Parathyroid adenoma (tissue), 2 donors: ENCODE measurements at regions not wholly inside any gene's neighbourhood (a gene's known extent, or its start where the extent isn't known, plus 50 kb on each side); places are given as distances from the start of the nearest gene placed in this dataset.

Experiments
- H2AFZ ChIP-seq: fragments of 300-600 bp; sonication (generic); one replicate; pipeline ENCODE4 v1.7.0; 2017; ENCODE audit warnings: antibody characterized with exemption, mild to moderate bottlenecking
- H3K27ac ChIP-seq: fragments of 300-600 bp; sonication (generic); one replicate; pipeline ENCODE4 v1.7.0; 2017
- H3K27me3 ChIP-seq: fragments of 300-600 bp; sonication (generic); one replicate; pipeline ENCODE4 v1.7.0; 2017; ENCODE audit warnings: low read length; ENCODE audit not compliant: control insufficient read depth, insufficient read depth
- H3K36me3 ChIP-seq: fragments of 300-600 bp; sonication (generic); one replicate; pipeline ENCODE4 v1.7.0; 2017; ENCODE audit warnings: low read length; ENCODE audit not compliant: control insufficient read depth, insufficient read depth
- H3K4me1 ChIP-seq: fragments of 300-600 bp; sonication (generic); one replicate; pipeline ENCODE4 v1.7.0; 2017; ENCODE audit warnings: control low read depth
- H3K4me2 ChIP-seq: fragments of 300-600 bp; sonication (generic); one replicate; pipeline ENCODE4 v1.7.0; 2017; ENCODE audit warnings: low read length
- H3K4me3 ChIP-seq: fragments of 300-600 bp; sonication (generic); one replicate; pipeline ENCODE4 v1.7.0; 2017; ENCODE audit warnings: low read depth, low read length
- H3K79me2 ChIP-seq: fragments of 300-600 bp; sonication (generic); one replicate; pipeline ENCODE4 v1.7.0; 2017; ENCODE audit warnings: control low read depth
- H3K9ac ChIP-seq: fragments of 300-600 bp; sonication (generic); one replicate; pipeline ENCODE4 v1.7.0; 2017; ENCODE audit warnings: mild to moderate bottlenecking
- H3K9me3 ChIP-seq: fragments of 300-600 bp; sonication (generic); one replicate; pipeline ENCODE4 v1.7.0; 2017; ENCODE audit warnings: low read length; ENCODE audit not compliant: control insufficient read depth
- TF ChIP-seq, protein P1 (sequence below): fragments of 300-600 bp; sonication (generic); IDR thresholded peaks from one replicate; pipeline ENCODE4 v1.7.0; 2017; ENCODE audit warnings: antibody characterized with exemption, mild to moderate bottlenecking
- donor health status: primary hyperparathyroidism.

DNA sequence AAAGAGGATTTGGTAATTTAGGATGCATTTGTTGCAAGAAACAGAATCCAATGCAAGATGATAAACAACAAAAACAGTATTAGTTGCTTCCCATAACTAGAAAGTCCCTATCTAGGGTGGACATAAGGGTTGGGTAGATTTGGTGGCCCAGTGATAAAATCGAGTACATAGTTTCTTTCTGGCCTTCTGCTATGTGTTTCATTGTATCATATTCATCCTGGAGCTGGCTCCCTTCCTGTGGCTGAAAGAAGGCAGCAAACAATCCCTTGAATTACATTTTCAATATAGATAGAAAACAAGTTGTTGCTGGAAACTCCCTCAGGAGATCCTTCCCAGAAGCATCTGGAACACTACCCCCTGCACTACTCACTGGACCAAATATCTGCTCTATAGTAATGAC is 135.1 kb downstream of the ID4 start:
- Histone ChIP-seq H3K27me3 (no peaks in the 10 kb centered on the region), H3K9me3 (no peaks in the 10 kb centered on the region), H3K4me3 (no peak overlapping the region), H3K9ac (no peak overlapping the region), H3K4me1 (no peaks in the 10 kb centered on the region), H2AFZ (no peak overlapping the region), H3K4me2 (no peak overlapping the region), H3K27ac (no peak overlapping the region), H3K36me3 (no peaks in the 10 kb centered on the region), H3K79me2 (no peaks in the 10 kb centered on the region)
- TF ChIP-seq, protein P1, sequence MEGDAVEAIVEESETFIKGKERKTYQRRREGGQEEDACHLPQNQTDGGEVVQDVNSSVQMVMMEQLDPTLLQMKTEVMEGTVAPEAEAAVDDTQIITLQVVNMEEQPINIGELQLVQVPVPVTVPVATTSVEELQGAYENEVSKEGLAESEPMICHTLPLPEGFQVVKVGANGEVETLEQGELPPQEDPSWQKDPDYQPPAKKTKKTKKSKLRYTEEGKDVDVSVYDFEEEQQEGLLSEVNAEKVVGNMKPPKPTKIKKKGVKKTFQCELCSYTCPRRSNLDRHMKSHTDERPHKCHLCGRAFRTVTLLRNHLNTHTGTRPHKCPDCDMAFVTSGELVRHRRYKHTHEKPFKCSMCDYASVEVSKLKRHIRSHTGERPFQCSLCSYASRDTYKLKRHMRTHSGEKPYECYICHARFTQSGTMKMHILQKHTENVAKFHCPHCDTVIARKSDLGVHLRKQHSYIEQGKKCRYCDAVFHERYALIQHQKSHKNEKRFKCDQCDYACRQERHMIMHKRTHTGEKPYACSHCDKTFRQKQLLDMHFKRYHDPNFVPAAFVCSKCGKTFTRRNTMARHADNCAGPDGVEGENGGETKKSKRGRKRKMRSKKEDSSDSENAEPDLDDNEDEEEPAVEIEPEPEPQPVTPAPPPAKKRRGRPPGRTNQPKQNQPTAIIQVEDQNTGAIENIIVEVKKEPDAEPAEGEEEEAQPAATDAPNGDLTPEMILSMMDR = no peak

- Histone ChIP-seq H3K27me3 (no peaks in the 10 kb centered on the region), H3K79me2 (no peaks in the 10 kb centered on the region), H3K4me2 (no peak overlapping the region), H3K36me3 (no peaks in the 10 kb centered on the region), H3K27ac (no peak overlapping the region), H3K4me1 (no peaks in the 10 kb centered on the region), H2AFZ (no peak overlapping the region), H3K4me3 (no peak overlapping the region), H3K9me3 (no peaks in the 10 kb centered on the region), H3K9ac (no peak overlapping the region)
- TF ChIP-seq, protein P1 = no peak
Measured at GRCh38 chr6:19976411-19977129, 139.4 kb downstream of the ID4 start.

DNA sequence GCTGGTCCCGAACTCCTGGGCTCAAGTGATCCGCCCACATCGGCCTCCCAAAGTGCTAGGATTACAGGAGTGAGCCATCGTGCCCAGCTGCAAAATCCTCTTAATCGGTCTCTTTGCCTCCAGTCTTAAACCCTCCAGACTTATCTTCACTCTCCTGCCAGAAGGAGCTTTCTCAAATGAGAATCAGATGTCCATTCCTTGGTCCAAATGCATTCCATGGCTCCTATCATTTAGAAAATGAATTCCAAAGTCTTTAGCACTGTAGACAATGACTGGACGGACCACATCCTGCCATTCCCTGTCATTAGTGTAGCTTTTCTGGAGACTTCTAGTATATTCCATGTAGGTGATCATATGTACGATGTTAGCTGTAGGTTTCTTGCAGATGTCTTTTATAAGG is 141.9 kb downstream of the ID4 start:
- Histone ChIP-seq H3K4me3 (no peak overlapping the region), H3K4me2 (no peak overlapping the region), H3K27ac (no peak overlapping the region), H3K4me1 (no peaks in the 10 kb centered on the region), H3K9me3 (no peaks in the 10 kb centered on the region), H2AFZ (no peak overlapping the region), H3K9ac (no peak overlapping the region), H3K79me2 (no peaks in the 10 kb centered on the region), H3K27me3 (no peaks in the 10 kb centered on the region), H3K36me3 (no peaks in the 10 kb centered on the region)
- TF ChIP-seq, protein P1 = no peak

DNA sequence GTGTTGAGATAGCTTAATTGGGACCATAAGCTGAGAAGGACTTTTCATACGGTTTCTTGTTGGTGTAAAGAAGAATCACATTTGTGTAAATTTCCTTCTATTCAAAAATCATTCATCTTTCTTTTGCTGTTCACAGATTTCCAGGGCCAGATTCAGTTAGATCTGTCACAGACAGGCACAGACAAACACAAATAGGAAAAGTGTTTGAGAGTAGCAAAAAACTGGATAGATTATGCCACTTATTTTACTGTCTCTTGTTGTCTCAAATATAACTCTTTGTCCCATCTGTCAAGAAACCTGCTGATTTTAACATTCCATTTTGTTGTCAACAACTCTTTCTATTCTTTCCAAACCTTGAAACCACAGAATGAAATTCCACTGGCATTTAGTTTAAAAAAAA is 142.8 kb downstream of the ID4 start:
- no peak overlapping the region for H2AFZ ChIP-seq
- H3K27me3 ChIP-seq = no peaks in the 10 kb centered on the region
- H3K79me2 ChIP-seq = no peaks in the 10 kb centered on the region
- no peaks in the 10 kb centered on the region for H3K36me3 ChIP-seq
- H3K4me1 ChIP-seq = no peaks in the 10 kb centered on the region
- H3K9me3 ChIP-seq = no peaks in the 10 kb centered on the region
- H3K9ac ChIP-seq = no peak overlapping the region
- TF ChIP-seq, protein P1 = no peak
- no peak overlapping the region for H3K4me3 ChIP-seq
- H3K27ac ChIP-seq = no peak overlapping the region
- H3K4me2 ChIP-seq = no peak overlapping the region

- Histone ChIP-seq H3K79me2 (no peaks in the 10 kb centered on the region), H3K36me3 (no peaks in the 10 kb centered on the region), H3K4me3 (no peak overlapping the region), H2AFZ (no peak overlapping the region), H3K9ac (no peak overlapping the region), H3K27ac (no peak overlapping the region), H3K4me1 (no peaks in the 10 kb centered on the region), H3K4me2 (no peak overlapping the region), H3K27me3 (no peaks in the 10 kb centered on the region), H3K9me3 (no peaks in the 10 kb centered on the region)
- TF ChIP-seq, protein P1 = no peak
Measured at GRCh38 chr6:19983374-19983773, 146.2 kb downstream of the ID4 start.
